WTC11 (cell line): ENCODE measurements at regions not wholly inside any gene's neighbourhood (a gene's known extent, or its start where the extent isn't known, plus 50 kb on each side); places are given as distances from the start of the nearest gene placed in this dataset.

ENCODE experiments used
- ATAC-seq: fragments of 200-7000 bp; cut with Tn5 transposase; 2 replicates; pipeline ENCODE4 v1.10.0; 2021; ENCODE audit warnings: mild to moderate bottlenecking, moderate library complexity
- CTCF ChIA-PET: fragments of 300-600 bp; sonication (Branson Sonifier 250); formaldehyde crosslinking; loops from one replicate; lab custom pipeline; 2021; ENCODE audit warnings: antibody characterized with exemption; lab: Charles Lee
- POLR2A ChIA-PET: fragments of 350-600 bp; sonication (Branson Sonifier 250); formaldehyde crosslinking; loops from one replicate; lab custom pipeline; 2021; ENCODE audit warnings: antibody characterized with exemption; lab: Charles Lee
- DNase-seq: peaks from one replicate; pipeline ENCODE4 v3.0.0; 2021; ENCODE audit warnings: low spot score
- H3K27ac Mint-ChIP-seq: 2 replicates; pipeline ENCODE4 v1.8.0; 2021; ENCODE audit warnings: mixed read lengths
- H3K27me3 Mint-ChIP-seq: 2 replicates; pipeline ENCODE4 v1.8.0; 2021; ENCODE audit warnings: low read depth, mild to moderate bottlenecking, moderate library complexity, mixed read lengths
- H3K36me3 Mint-ChIP-seq: 2 replicates; pipeline ENCODE4 v1.8.0; 2021; ENCODE audit warnings: mixed read lengths
- H3K4me1 Mint-ChIP-seq: 2 replicates; pipeline ENCODE4 v1.8.0; 2022; ENCODE audit warnings: mixed read lengths
- H3K4me3 Mint-ChIP-seq: 2 replicates; pipeline ENCODE4 v1.8.0; 2021; ENCODE audit warnings: mild to moderate bottlenecking, moderate library complexity, mixed read lengths
- H3K9me3 Mint-ChIP-seq: 2 replicates; pipeline ENCODE4 v1.8.0; 2021; ENCODE audit warnings: mixed read lengths
- ESRRA ChIP-seq: sonication (generic); formaldehyde crosslinking; IDR thresholded peaks from 2 replicates; pipeline ENCODE4 v1.8.1; 2022; ENCODE audit warnings: mild to moderate bottlenecking, missing genetic modification reagents, borderline replicate concordance
- ETV6 ChIP-seq: sonication (generic); formaldehyde crosslinking; IDR thresholded peaks from 2 replicates; pipeline ENCODE4 v1.8.1; 2022; ENCODE audit warnings: mild to moderate bottlenecking, missing genetic modification reagents
- FOXJ3 ChIP-seq: sonication (generic); formaldehyde crosslinking; IDR thresholded peaks from 2 replicates; pipeline ENCODE4 v1.9.0; 2021; ENCODE audit warnings: missing genetic modification reagents, mild to moderate bottlenecking, borderline replicate concordance
- FOXK1 ChIP-seq: sonication (generic); formaldehyde crosslinking; IDR thresholded peaks from 2 replicates; pipeline ENCODE4 v1.8.0; 2022; ENCODE audit warnings: mild to moderate bottlenecking, moderate library complexity, missing genetic modification reagents
- RORB ChIP-seq: fragments of 250-450 bp; sonication (Bioruptor Pico); IDR thresholded peaks from 2 replicates; pipeline ENCODE4 v1.9.0; 2021; ENCODE audit warnings: mild to moderate bottlenecking
- SMAD4 ChIP-seq: sonication (generic); formaldehyde crosslinking; IDR thresholded peaks from 2 replicates; pipeline ENCODE4 v1.8.0; 2022; ENCODE audit warnings: mild to moderate bottlenecking, missing genetic modification reagents
- TP53 ChIP-seq: sonication (generic); formaldehyde crosslinking; IDR thresholded peaks from 2 replicates; pipeline ENCODE4 v1.8.1; 2023; ENCODE audit warnings: mild to moderate bottlenecking, missing genetic modification reagents
- ZBTB21 ChIP-seq: sonication (generic); formaldehyde crosslinking; IDR thresholded peaks from 2 replicates; pipeline ENCODE4 v1.8.1; 2023; ENCODE audit warnings: mild to moderate bottlenecking, missing genetic modification reagents, borderline replicate concordance
- TF ChIP-seq, protein P1 (sequence below): fragments of 250-450 bp; sonication (Bioruptor Pico); IDR thresholded peaks from 2 replicates; pipeline ENCODE4 v1.8.0; 2021; ENCODE audit warnings: mild to moderate bottlenecking
- TF ChIP-seq, protein P2 (sequence below): sonication (generic); formaldehyde crosslinking; IDR thresholded peaks from 2 replicates; pipeline ENCODE4 v1.8.1; 2022; ENCODE audit warnings: mild to moderate bottlenecking, missing genetic modification reagents, moderate library complexity, borderline replicate concordance
- TF ChIP-seq, protein P3 (sequence below): fragments of 250-450 bp; sonication (Bioruptor Pico); IDR thresholded peaks from 2 replicates; pipeline ENCODE4 v2.1.2; 2022; ENCODE audit warnings: mild to moderate bottlenecking, moderate library complexity
- TF ChIP-seq, protein P4 (sequence below): sonication (generic); formaldehyde crosslinking; IDR thresholded peaks from 2 replicates; pipeline ENCODE4 v1.8.1; 2022; ENCODE audit warnings: low read depth, mild to moderate bottlenecking, moderate library complexity, missing genetic modification reagents, borderline replicate concordance
- TF ChIP-seq, protein P5 (sequence below): fragments of 200-600 bp; IDR thresholded peaks from 2 replicates; pipeline ENCODE4 v1.8.0; 2022; ENCODE audit warnings: antibody characterized with exemption
- TF ChIP-seq, protein P6 (sequence below): sonication (generic); formaldehyde crosslinking; IDR thresholded peaks from 2 replicates; pipeline ENCODE4 v1.8.0; 2023; ENCODE audit warnings: mild to moderate bottlenecking, missing genetic modification reagents

DNA sequence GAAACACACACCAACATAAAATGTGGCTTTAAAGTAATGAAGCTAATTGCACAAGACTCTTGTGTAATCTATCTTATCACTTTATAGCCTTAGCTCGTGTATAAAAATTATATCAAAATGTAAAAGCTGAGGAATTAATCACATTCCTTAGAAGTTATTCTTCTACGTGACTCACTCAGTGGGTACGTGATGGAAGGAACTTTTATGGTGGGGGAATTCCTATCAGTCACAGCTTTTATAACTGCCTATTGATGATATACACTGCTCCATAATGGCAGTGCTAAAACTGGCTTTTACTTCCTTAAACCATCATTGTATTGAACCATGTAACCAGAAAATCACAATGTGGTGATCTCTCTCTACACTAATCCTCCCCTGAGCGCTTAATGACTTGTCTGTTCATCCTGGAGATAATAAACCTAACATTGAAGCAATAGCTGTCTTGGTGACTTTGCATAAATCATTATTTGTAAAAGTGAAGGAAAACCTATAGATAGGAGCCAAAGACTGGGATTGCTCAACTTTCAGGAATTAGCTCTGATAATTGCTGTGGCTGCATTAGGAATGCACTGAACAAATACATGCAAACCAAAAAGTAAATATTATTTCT lies 276.7 kb downstream of the GBA3 start:
- Mint-ChIP-seq H3K36me3 (peaks cover 3% of the 10 kb centered on the region; the same call in 1 of the 2 replicates), H3K27me3 (no peaks in the 10 kb centered on the region), H3K27ac (no peak overlapping the region), H3K4me1 (no peaks in the 10 kb centered on the region), H3K9me3 (peaks cover 24% of the 10 kb centered on the region), H3K4me3 (no peak overlapping the region)
- ChIA-PET CTCF (interaction anchor here (1.7 kb wide), 1 partner anchor 72 kb away, joined by 8 read pairs; no protein-coding TSS in a partner anchor), POLR2A (no interaction called here)
- TF ChIP-seq RORB (no peak), FOXK1 (no peak)
- TF ChIP-seq, protein P1, sequence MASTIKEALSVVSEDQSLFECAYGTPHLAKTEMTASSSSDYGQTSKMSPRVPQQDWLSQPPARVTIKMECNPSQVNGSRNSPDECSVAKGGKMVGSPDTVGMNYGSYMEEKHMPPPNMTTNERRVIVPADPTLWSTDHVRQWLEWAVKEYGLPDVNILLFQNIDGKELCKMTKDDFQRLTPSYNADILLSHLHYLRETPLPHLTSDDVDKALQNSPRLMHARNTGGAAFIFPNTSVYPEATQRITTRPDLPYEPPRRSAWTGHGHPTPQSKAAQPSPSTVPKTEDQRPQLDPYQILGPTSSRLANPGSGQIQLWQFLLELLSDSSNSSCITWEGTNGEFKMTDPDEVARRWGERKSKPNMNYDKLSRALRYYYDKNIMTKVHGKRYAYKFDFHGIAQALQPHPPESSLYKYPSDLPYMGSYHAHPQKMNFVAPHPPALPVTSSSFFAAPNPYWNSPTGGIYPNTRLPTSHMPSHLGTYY (CRISPR knock-in tag) = no peak
- TF ChIP-seq, protein P2, sequence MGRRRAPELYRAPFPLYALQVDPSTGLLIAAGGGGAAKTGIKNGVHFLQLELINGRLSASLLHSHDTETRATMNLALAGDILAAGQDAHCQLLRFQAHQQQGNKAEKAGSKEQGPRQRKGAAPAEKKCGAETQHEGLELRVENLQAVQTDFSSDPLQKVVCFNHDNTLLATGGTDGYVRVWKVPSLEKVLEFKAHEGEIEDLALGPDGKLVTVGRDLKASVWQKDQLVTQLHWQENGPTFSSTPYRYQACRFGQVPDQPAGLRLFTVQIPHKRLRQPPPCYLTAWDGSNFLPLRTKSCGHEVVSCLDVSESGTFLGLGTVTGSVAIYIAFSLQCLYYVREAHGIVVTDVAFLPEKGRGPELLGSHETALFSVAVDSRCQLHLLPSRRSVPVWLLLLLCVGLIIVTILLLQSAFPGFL (CRISPR knock-in tag) = no peak
- TF ChIP-seq, protein P3, sequence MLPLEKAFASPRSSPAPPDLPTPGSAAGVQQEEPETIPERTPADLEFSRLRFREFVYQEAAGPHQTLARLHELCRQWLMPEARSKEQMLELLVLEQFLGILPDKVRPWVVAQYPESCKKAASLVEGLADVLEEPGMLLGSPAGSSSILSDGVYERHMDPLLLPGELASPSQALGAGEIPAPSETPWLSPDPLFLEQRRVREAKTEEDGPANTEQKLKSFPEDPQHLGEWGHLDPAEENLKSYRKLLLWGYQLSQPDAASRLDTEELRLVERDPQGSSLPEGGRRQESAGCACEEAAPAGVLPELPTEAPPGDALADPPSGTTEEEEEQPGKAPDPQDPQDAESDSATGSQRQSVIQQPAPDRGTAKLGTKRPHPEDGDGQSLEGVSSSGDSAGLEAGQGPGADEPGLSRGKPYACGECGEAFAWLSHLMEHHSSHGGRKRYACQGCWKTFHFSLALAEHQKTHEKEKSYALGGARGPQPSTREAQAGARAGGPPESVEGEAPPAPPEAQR = no peak
- DNase-seq = no peak
- no peak for ATAC-seq

DNA sequence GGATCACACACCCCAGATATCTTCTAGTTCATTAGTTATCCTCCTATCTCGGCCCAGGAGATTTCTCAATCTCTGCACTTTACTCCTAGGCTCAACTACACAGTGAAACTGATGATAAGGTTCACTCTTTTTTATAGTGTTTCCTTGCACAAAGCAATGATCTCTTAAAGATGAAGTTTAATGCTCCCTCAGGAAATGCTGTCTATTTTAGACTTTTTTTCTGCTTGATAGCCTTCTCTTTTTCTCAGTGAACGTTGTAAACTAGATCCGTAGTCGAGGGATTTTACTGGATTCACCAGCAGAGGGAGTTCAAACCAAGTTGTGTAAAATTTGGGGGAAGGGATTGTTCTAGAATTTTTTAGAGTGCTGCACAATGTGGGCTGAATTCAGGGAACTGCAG lies 269.6 kb downstream of the GBA3 start:
- no peak overlapping the region for H3K27ac Mint-ChIP-seq
- ATAC-seq (peak; percentile 65), DNase-seq (no peak)
- H3K36me3 Mint-ChIP-seq = peaks cover 5% of the 10 kb centered on the region
- POLR2A ChIA-PET = no interaction called here
- no peak overlapping the region for H3K4me3 Mint-ChIP-seq
- CTCF ChIA-PET = no interaction called here
- TF ChIP-seq, protein P4, sequence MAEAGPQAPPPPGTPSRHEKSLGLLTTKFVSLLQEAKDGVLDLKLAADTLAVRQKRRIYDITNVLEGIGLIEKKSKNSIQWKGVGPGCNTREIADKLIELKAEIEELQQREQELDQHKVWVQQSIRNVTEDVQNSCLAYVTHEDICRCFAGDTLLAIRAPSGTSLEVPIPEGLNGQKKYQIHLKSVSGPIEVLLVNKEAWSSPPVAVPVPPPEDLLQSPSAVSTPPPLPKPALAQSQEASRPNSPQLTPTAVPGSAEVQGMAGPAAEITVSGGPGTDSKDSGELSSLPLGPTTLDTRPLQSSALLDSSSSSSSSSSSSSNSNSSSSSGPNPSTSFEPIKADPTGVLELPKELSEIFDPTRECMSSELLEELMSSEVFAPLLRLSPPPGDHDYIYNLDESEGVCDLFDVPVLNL (CRISPR knock-in tag) = no peak
- TF ChIP-seq, protein P5, sequence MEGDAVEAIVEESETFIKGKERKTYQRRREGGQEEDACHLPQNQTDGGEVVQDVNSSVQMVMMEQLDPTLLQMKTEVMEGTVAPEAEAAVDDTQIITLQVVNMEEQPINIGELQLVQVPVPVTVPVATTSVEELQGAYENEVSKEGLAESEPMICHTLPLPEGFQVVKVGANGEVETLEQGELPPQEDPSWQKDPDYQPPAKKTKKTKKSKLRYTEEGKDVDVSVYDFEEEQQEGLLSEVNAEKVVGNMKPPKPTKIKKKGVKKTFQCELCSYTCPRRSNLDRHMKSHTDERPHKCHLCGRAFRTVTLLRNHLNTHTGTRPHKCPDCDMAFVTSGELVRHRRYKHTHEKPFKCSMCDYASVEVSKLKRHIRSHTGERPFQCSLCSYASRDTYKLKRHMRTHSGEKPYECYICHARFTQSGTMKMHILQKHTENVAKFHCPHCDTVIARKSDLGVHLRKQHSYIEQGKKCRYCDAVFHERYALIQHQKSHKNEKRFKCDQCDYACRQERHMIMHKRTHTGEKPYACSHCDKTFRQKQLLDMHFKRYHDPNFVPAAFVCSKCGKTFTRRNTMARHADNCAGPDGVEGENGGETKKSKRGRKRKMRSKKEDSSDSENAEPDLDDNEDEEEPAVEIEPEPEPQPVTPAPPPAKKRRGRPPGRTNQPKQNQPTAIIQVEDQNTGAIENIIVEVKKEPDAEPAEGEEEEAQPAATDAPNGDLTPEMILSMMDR = peak; percentile 34; the same call in 1 of the 2 replicates
- TF ChIP-seq ETV6 = no peak
- no peaks in the 10 kb centered on the region for H3K27me3 Mint-ChIP-seq
- H3K4me1 Mint-ChIP-seq = no peaks in the 10 kb centered on the region
- peaks cover 18% of the 10 kb centered on the region for H3K9me3 Mint-ChIP-seq

DNA sequence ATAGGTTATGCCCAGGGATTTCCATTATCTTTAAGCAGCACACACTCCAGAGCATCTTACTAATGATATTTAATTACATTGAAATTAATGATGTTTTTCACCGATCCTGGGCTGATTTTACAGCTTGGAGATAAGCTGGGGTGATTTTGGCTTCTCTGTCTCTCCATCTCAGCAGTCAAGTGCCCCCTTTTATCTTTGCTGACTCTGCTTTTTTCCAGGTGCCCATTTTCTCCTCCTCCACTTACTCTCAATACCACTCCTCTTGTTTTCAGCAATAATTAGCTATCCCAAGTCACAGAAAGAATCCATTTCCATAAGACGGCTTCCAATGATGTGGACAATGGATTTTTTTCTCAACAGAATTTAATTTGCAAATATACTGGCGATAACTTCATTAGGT lies 266.7 kb downstream of the GBA3 start:
- Mint-ChIP-seq H3K27me3 (no peaks in the 10 kb centered on the region), H3K9me3 (peaks cover 18% of the 10 kb centered on the region), H3K4me1 (no peaks in the 10 kb centered on the region), H3K4me3 (no peak overlapping the region), H3K36me3 (peaks cover 5% of the 10 kb centered on the region), H3K27ac (no peak overlapping the region)
- ChIA-PET POLR2A (interaction anchor here (0.6 kb wide), 1 partner anchor 392 kb away, joined by 4 read pairs; no protein-coding TSS in a partner anchor), CTCF (no interaction called here)
- DNase-seq = no peak
- ATAC-seq = no peak
- no peak for TF ChIP-seq ZBTB21 (CRISPR knock-in tag)

DNA sequence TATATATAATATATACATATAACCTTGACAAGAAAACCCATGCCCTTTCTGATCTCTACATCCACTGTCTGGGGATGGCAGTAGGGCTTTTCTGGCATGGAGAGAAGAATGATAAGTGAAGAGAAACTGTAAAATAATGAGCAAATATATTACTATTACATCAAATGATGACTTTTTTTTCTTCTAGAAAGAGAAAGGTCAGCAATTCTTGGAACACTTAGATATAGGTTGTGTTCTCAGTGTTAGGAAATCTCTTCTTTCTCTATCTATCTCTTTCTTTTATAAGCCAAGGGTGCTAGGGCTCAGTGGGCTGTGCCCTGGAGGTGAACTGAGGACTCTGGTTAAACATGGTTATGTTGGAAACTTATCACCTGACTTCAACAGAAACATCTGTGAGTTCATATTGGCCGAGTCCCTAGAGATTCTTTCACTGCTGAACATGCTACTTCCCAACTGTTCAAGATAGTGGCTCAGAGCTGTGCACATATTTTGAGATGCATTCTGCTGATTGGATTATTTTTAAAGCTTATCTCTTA lies 265.1 kb downstream of the GBA3 start:
- TF ChIP-seq FOXJ3 (CRISPR knock-in tag) = no peak
- no peak for TF ChIP-seq ESRRA (CRISPR knock-in tag)
- TF ChIP-seq SMAD4 = no peak
- TF ChIP-seq TP53 (CRISPR knock-in tag) = no peak
- TF ChIP-seq, protein P4 (CRISPR knock-in tag) = no peak
- TF ChIP-seq, protein P6, sequence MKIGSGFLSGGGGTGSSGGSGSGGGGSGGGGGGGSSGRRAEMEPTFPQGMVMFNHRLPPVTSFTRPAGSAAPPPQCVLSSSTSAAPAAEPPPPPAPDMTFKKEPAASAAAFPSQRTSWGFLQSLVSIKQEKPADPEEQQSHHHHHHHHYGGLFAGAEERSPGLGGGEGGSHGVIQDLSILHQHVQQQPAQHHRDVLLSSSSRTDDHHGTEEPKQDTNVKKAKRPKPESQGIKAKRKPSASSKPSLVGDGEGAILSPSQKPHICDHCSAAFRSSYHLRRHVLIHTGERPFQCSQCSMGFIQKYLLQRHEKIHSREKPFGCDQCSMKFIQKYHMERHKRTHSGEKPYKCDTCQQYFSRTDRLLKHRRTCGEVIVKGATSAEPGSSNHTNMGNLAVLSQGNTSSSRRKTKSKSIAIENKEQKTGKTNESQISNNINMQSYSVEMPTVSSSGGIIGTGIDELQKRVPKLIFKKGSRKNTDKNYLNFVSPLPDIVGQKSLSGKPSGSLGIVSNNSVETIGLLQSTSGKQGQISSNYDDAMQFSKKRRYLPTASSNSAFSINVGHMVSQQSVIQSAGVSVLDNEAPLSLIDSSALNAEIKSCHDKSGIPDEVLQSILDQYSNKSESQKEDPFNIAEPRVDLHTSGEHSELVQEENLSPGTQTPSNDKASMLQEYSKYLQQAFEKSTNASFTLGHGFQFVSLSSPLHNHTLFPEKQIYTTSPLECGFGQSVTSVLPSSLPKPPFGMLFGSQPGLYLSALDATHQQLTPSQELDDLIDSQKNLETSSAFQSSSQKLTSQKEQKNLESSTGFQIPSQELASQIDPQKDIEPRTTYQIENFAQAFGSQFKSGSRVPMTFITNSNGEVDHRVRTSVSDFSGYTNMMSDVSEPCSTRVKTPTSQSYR (CRISPR knock-in tag) = no peak
- POLR2A ChIA-PET = no interaction called here

More for the DNA sequence above, 265.1 kb downstream of the GBA3 start:
- DNase-seq (no peak), ATAC-seq (no peak)
- no peak overlapping the region for H3K4me3 Mint-ChIP-seq
- H3K27ac Mint-ChIP-seq = no peak overlapping the region
- CTCF ChIA-PET = no interaction called here
- no peaks in the 10 kb centered on the region for H3K27me3 Mint-ChIP-seq
- peaks cover 5% of the 10 kb centered on the region for H3K9me3 Mint-ChIP-seq
- no peaks in the 10 kb centered on the region for H3K4me1 Mint-ChIP-seq
- H3K36me3 Mint-ChIP-seq = no peaks in the 10 kb centered on the region; the same call in 1 of the 2 replicates
